CD14-positive monocyte (primary cell): ENCODE measurements at regions not wholly inside any gene's neighbourhood (a gene's known extent, or its start where the extent isn't known, plus 50 kb on each side); places are given as distances from the start of the nearest gene placed in this dataset.

Experiments
- DNase-seq, 3 donors: peaks; one replicate each; pipeline ENCODE4 v3.0.0-alpha.2; 2011 to 2022
- H2AFZ ChIP-seq: 2 replicates; pipeline ENCODE4 v1.6.0; 2012; ENCODE audit warnings: mild to moderate bottlenecking, low read depth, low read length, inconsistent platforms; ENCODE audit not compliant: insufficient read depth, poor library complexity, severe bottlenecking
- H3K27ac ChIP-seq, 2 donors: 1 replicate in 1 of 2; 2 replicates in 1 of 2; pipeline ENCODE4 v1.5.1; 2012 to 2013; ENCODE audit warnings: low read length in 2 of 2, control low read depth in 1 of 2, inconsistent platforms in 1 of 2, low read depth in 1 of 2, mild to moderate bottlenecking in 1 of 2
- H3K27me3 ChIP-seq, 2 donors: one replicate each; pipeline versions ENCODE4 v1.6.0 to v1.6.1; 2011 to 2013; ENCODE audit warnings: low read length in 2 of 2; ENCODE audit not compliant: control insufficient read depth in 2 of 2, insufficient read depth in 2 of 2
- H3K36me3 ChIP-seq, 2 donors: replicated peaks in 1 of 2; 1 replicate in 1 of 2; 2 replicates in 1 of 2; pipeline versions ENCODE4 v1.5.1 to v1.6.1; 2012 to 2013; ENCODE audit warnings: low read length in 2 of 2, control low read depth in 1 of 2, inconsistent platforms in 1 of 2, mild to moderate bottlenecking in 1 of 2; ENCODE audit not compliant: insufficient read depth in 2 of 2, control insufficient read depth in 1 of 2
- H3K4me1 ChIP-seq, 2 donors: 1 replicate in 1 of 2; 2 replicates in 1 of 2; pipeline versions ENCODE4 v1.5.1 to v1.6.1; 2012 to 2013; ENCODE audit warnings: low read length in 2 of 2, control low read depth in 1 of 2, inconsistent platforms in 1 of 2, mild to moderate bottlenecking in 1 of 2, moderate library complexity in 1 of 2; ENCODE audit not compliant: insufficient read depth in 2 of 2, control insufficient read depth in 1 of 2
- H3K4me2 ChIP-seq: replicated peaks from 2 replicates; pipeline ENCODE3; 2012; ENCODE audit warnings: low read length, moderate library complexity, mild to moderate bottlenecking; ENCODE audit not compliant: poor library complexity, severe bottlenecking; ENCODE audit errors: extremely low read depth
- H3K4me3 ChIP-seq, 3 experiments: fragments of 200-600 bp in 1 of 3; sonication (generic) in 1 of 3; replicated peaks in 1 of 3; 1 replicate in 2 of 3; 2 replicates in 1 of 3; pipeline ENCODE4 v1.5.1; 2011 to 2013; ENCODE audit warnings: low read length in 3 of 3, mild to moderate bottlenecking in 3 of 3, control low read depth in 2 of 3, low read depth in 2 of 3, inconsistent platforms in 1 of 3, moderate library complexity in 1 of 3
- H3K79me2 ChIP-seq: 2 replicates; pipeline ENCODE4 v1.6.0; 2012; ENCODE audit warnings: mild to moderate bottlenecking, control low read depth, inconsistent platforms, low read length, moderate library complexity; ENCODE audit not compliant: insufficient read depth
- H3K9ac ChIP-seq: 2 replicates; pipeline ENCODE4 v1.6.0; 2017; ENCODE audit warnings: low read length, mild to moderate bottlenecking; ENCODE audit not compliant: insufficient read depth, poor library complexity, severe bottlenecking
- H3K9me3 ChIP-seq, 2 donors: replicated peaks in 1 of 2; 1 replicate in 1 of 2; 2 replicates in 1 of 2; pipeline versions ENCODE4 v1.5.1 to v1.6.1; 2012 to 2013; ENCODE audit warnings: low read length in 2 of 2, control low read depth in 1 of 2; ENCODE audit not compliant: control insufficient read depth in 1 of 2, insufficient read depth in 1 of 2
- H4K20me1 ChIP-seq: 2 replicates; pipeline ENCODE4 v1.6.0; 2012; ENCODE audit warnings: mild to moderate bottlenecking, low read length, control low read depth, moderate library complexity; ENCODE audit not compliant: insufficient read depth
- H3K27ac Mint-ChIP-seq, 7 donors: one replicate each; pipeline ENCODE4 v1.8.0; 2020; ENCODE audit warnings: mild to moderate bottlenecking in 7 of 7, mixed read lengths in 7 of 7, moderate library complexity in 6 of 7, inconsistent platforms in 2 of 7
- H3K27me3 Mint-ChIP-seq, 3 donors: one replicate each; pipeline ENCODE4 v1.8.0; 2021 to 2022; ENCODE audit warnings: low read depth in 3 of 3, mild to moderate bottlenecking in 3 of 3, mixed read lengths in 3 of 3, moderate library complexity in 3 of 3, inconsistent platforms in 1 of 3
- H3K36me3 Mint-ChIP-seq, 2 donors: one replicate each; pipeline ENCODE4 v1.8.0; 2020; ENCODE audit warnings: mixed read lengths in 2 of 2, inconsistent platforms in 1 of 2, mild to moderate bottlenecking in 1 of 2
- H3K4me1 Mint-ChIP-seq: one replicate; pipeline ENCODE4 v1.8.0; 2020; ENCODE audit warnings: mild to moderate bottlenecking, mixed read lengths
- H3K4me3 Mint-ChIP-seq, 2 donors: one replicate each; pipeline ENCODE4 v1.8.0; 2020; ENCODE audit warnings: mild to moderate bottlenecking in 2 of 2, mixed read lengths in 2 of 2, moderate library complexity in 1 of 2
- H3K9me3 Mint-ChIP-seq, 7 donors: one replicate each; pipeline ENCODE4 v1.8.0; 2020 to 2022; ENCODE audit warnings: mixed read lengths in 7 of 7, mild to moderate bottlenecking in 6 of 7, moderate library complexity in 6 of 7, inconsistent platforms in 2 of 7
- CTCF ChIP-seq: fragments of 200-600 bp; IDR thresholded peaks from one replicate; pipeline ENCODE4 v1.8.0; 2022; ENCODE audit warnings: antibody characterized with exemption, mild to moderate bottlenecking
- WGBS: methylation state at CpG from one replicate; pipeline ENCODE4 v1.1.5; 2013; ENCODE audit warnings: missing lambda C conversion rate; ENCODE audit not compliant: insufficient coverage; 5-methylcytosine and 5-hydroxymethylcytosine counted together
- intact Hi-C, 2 donors: fragments of 100-400 bp; cut with micrococcal nuclease; formaldehyde crosslinking; loops; one replicate each; pipeline versions ENCODE4 v1.15.0 to v1.15.1; 2023

GRCh38 chr15:70265466-70265978 is 167.8 kb upstream of the TLE3 start:
- intact Hi-C loops: loop anchor here (5.0 to 10.0 kb wide), 4 partner anchors 77 to 222 kb away; no protein-coding TSS in a partner anchor
- DNase-seq: peak in 1 of 3 donors; percentile 57
- H3K36me3 Mint-ChIP-seq: peaks cover 21 to 25% of the 10 kb centered on the region in 2 donors
- H3K4me3 Mint-ChIP-seq: peak overlapping the region in 1 of 2 donors; percentile 46
- H3K4me2 ChIP-seq: peak overlapping the region; percentile 43
- H3K36me3 ChIP-seq: no peaks in the 10 kb centered on the region
- peak overlapping the region in 1 of 3 experiments; percentile 38 for H3K4me3 ChIP-seq
- H4K20me1 ChIP-seq: no peaks in the 10 kb centered on the region
- H3K79me2 ChIP-seq: no peaks in the 10 kb centered on the region
- peaks cover 86 to 95% of the 10 kb centered on the region in 2 donors for H3K4me1 ChIP-seq
- H3K27me3 ChIP-seq: peaks cover 0 to 3% of the 10 kb centered on the region in 2 donors
- no peaks in the 10 kb centered on the region for H3K9me3 ChIP-seq
- peaks cover 9 to 22% (median 11%) of the 10 kb centered on the region in 3 donors for H3K27me3 Mint-ChIP-seq
- peaks cover 89% of the 10 kb centered on the region for H3K4me1 Mint-ChIP-seq
- H2AFZ ChIP-seq: no peak overlapping the region
- H3K27ac ChIP-seq: peak overlapping the region; percentile 88 to 92
- peaks cover 0 to 3% (median 0%) of the 10 kb centered on the region in 7 donors for H3K9me3 Mint-ChIP-seq
- 74% methylated on average over 7 of the region's 9 CpGs for WGBS
- peak; percentile 13 for TF ChIP-seq CTCF
- peak overlapping the region; percentile 63 for H3K9ac ChIP-seq
- peak overlapping the region; percentile 99 to 100 (median 100) for H3K27ac Mint-ChIP-seq

GRCh38 chr15:70264738-70265465 is 167.2 kb upstream of the TLE3 start:
- DNase-seq: no peak
- H2AFZ ChIP-seq: no peak overlapping the region
- peak overlapping the region; percentile 47 for H3K4me2 ChIP-seq
- no peaks in the 10 kb centered on the region for H3K9me3 ChIP-seq
- peaks cover 0 to 3% of the 10 kb centered on the region in 2 donors for H3K27me3 ChIP-seq
- peaks cover 9 to 20% (median 12%) of the 10 kb centered on the region in 3 donors for H3K27me3 Mint-ChIP-seq
- no peaks in the 10 kb centered on the region for H4K20me1 ChIP-seq
- H3K36me3 ChIP-seq: no peaks in the 10 kb centered on the region
- TF ChIP-seq CTCF: peak; percentile 4
- H3K4me3 ChIP-seq: peak overlapping the region in 1 of 3 experiments; percentile 38
- peak overlapping the region; percentile 86 to 100 (median 100) for H3K27ac Mint-ChIP-seq
- peaks cover 25 to 29% of the 10 kb centered on the region in 2 donors for H3K36me3 Mint-ChIP-seq
- peaks cover 89% of the 10 kb centered on the region for H3K4me1 Mint-ChIP-seq
- peak overlapping the region; percentile 25 for H3K9ac ChIP-seq
- H3K4me3 Mint-ChIP-seq: peak overlapping the region; percentile 31 to 77
- intact Hi-C loops: loop anchor here (5.0 to 10.0 kb wide), 4 partner anchors 77 to 222 kb away; no protein-coding TSS in a partner anchor
- no peaks in the 10 kb centered on the region for H3K79me2 ChIP-seq
- H3K4me1 ChIP-seq: peaks cover 86 to 95% of the 10 kb centered on the region in 2 donors
- 43% methylated on average over 5 of the region's 8 CpGs for WGBS
- H3K9me3 Mint-ChIP-seq: peaks cover 0 to 3% (median 0%) of the 10 kb centered on the region in 7 donors
- H3K27ac ChIP-seq: peak overlapping the region; percentile 79 to 85
